T-helper 2 cell (primary cell): ENCODE measurements at regions not wholly inside any gene's neighbourhood (a gene's known extent, or its start where the extent isn't known, plus 50 kb on each side); places are given as distances from the start of the nearest gene placed in this dataset.
"Not testable (repeated sequence)": the region's sequence is repeated elsewhere in the genome, so short reads cannot be mapped to it uniquely, and the experiment has no call there.

Source experiments
- DNase-seq, 5 experiments: peaks; one replicate each; pipeline versions ENCODE4 v3.0.0 to v3.0.0-alpha.2; 2012 to 2022

DNA sequence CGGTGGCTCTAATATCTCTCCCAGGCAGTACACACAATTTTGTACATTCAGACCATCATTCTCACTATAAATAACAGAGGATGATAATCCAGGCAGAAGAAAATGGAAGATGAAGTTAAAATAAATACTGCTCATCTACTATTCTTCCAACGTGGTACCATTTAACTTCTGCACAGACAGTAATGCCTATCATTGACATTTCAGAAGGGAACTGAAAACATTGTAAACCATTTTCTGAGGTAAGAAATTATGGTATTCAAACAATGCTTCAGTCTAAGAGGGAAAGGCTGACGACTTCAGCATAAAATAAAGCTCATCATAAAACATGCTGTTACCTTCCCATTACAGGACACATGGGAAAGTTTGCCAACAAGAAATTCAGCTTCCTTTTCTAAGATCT, 814.4 kb downstream of the NR4A2 start:
- DNase-seq = no peak

- DNase-seq = no peak
Measured at GRCh38 chr2:155517362-155517761, 815.2 kb downstream of the NR4A2 start.

GRCh38 chr2:155513248-155513647, 814.8 kb downstream of the KCNJ3 start:
- DNase-seq = no peak

DNA sequence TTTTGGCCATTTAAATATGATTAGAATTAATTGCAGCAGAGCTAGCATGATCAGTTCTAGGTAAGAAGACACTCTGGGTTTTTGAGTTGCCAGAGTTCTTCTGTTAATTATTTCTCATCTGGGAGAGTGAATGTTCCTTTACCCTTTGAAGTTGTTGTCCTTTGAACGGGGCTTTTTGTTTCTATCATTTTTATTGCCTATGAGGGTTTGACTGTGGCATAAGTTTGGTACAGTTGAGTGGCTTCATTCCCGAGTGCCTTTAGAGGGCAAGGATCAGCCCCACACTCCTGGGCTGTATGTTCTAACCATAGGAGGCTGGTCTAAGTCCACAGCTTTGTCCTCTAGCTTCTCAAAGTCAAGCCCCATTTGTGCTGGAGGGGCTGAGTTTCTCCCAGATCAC, 804.3 kb downstream of the KCNJ3 start:
- no peak for DNase-seq

- no peak for DNase-seq
Measured at GRCh38 chr2:155498106-155498505, 799.6 kb downstream of the KCNJ3 start.

DNA sequence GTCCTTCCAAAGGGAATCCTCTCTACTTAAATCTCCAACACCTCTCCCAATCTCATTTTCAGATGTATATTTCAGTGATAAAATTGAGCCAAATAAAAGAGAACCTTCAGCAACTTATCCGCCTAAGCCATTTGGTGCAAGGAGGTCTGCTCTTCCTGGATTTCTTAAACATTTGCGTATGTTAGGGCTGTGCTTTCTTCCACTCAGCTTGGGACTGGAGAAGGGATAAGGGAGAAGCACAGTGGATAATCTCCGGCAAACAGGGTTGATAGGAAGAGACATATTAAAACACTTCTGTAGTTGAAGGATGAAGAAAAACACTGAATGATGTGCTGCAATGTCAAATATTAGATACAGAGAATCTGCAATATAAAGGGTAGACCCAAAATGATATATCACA, 796.2 kb downstream of the KCNJ3 start:
- no peak for DNase-seq

DNA sequence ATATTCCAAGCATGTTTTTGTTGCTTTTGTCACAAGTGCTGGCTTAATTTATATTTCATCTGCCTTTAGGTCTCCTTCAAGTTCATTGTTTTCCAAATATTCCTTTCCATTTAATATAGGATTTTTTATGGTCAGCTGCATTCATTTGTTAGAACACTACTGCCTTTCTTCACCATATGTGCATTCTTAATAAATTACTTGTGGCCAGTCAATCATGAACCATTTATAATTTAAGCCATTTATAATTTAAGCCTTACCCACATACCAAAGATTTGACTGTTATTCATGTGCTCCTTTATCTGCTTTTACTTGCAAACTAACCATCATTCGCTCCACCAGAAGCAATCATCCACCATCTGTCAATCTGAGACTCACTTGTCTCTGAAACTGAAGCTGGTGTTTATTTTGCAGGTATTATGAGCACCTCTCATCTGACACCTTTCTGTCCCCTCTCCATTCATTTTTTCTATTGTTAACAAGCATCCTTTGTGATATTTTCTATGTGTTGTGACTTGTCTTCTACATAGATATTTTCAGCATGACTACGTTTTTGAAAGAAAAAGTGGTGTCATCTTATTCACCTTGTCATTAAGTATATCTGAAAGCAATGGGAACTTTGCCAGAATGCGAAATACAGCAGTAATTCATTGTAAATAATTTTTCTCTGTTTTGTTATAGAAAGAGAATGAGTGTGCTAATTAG, 786.8 kb downstream of the KCNJ3 start:
- DNase-seq = no peak

GRCh38 chr2:155481141-155481540, 782.6 kb downstream of the KCNJ3 start:
- DNase-seq = no peak

GRCh38 chr2:155472018-155472417, 773.5 kb downstream of the KCNJ3 start:
- DNase-seq = not testable (repeated sequence)

GRCh38 chr2:155456222-155456621, 757.7 kb downstream of the KCNJ3 start:
- DNase-seq = no peak

DNA sequence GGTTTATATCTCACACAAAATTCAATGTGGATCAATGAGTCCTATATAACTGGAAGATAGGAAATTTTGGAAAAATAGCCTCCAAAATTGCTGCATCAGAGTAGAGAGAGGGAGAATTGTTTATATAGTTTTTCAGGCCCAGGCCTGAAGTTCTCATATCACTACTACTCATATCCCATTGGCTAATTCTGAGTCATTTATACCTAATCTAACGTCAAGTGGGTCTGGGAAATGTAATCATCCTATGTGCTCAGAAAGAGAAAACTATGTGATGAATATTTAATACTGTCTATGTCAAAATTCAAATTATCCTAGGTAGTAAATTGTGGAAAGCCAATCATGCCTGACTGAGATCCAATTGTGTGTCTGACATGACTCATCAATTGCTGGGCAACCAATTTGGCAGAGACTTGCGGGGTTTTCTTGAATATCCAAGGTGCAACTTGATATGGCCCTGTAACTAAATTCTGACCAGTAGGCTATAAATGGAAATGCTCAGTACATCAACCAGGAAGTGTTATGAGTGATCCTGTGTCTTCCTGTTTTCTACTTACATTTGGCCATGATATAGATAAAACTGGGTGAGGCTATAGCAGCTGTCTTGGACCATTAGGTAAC, 744.4 kb downstream of the KCNJ3 start:
- DNase-seq = no peak

DNA sequence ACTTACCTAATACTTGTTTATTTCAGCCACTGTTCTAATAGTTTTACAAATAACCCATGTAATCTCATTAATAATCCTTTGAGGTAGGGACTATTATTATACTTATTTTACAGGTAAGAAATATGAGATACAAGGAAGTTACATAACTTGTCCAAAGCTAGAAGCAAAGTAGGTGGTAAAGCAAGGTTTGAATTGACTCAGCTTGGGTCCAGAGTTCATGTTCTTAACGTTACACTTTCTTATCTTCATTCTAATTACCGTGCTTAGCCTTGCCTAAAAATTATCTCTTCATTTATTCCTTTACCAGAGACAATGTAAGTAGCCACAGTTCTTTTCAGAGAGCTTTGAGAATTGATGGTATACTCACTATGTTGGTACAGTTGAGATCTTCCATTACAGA, 743.6 kb downstream of the KCNJ3 start:
- DNase-seq = no peak

- DNase-seq = no peak
Measured at GRCh38 chr2:155431004-155431507, 732.6 kb downstream of the KCNJ3 start.

DNA sequence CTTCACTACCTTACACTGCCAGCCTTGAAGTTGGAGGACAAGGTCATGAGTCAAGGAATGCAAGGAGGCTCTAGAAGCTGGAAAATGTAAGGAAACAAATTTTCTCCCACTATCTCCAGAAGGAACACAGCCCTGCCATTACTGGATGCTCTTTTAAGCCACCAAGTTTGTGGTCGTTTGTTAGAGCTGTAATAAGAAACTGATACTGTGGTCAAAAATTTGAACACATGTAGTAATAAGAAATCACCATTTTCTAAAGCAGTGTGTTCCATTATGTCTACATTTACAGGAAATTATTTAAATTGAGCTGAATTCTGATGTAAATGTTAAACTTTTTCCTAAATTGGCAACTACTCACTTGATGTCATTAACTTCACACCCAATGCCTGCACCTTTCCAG, 729.0 kb downstream of the KCNJ3 start:
- DNase-seq = no peak

- no peak for DNase-seq
Measured at GRCh38 chr2:155424518-155424917, 726.0 kb downstream of the KCNJ3 start.

DNA sequence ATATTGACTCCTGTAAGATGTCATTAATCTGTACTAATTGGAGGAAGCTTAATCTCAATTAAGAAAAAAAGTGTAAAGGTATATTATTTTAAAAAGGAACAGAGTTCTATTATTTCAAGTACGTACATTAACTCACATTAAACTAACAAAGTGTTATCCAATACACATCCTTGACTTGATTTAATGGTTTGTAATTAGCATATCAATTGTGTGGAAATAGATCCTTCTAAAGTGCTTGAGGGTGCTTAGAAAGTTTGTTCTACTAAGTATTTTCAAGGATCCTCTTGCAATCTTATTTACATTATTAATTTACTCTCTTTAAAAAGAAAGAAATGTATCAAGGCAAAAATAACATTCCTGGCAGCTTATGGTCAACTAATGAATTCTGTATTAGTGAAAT, 720.3 kb downstream of the KCNJ3 start:
- no peak for DNase-seq

DNA sequence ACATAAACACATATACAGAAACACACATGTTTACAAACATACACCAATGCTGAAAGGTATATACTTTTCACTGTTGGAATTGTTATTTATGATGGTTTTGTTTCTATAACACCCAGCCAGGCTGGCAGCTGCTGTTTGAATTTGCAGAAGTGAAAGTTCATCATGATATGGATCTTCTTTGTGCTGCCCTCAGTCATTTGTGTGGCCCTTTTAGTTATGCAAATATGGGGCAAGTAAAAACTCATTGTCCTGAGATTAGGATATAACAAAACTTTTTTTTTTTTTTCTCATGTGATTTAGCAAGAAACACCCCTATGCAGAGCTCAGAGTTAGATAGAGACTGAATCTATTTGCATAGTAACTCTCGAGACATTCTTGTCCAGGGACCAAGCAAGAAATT, 714.1 kb downstream of the KCNJ3 start:
- DNase-seq = no peak

GRCh38 chr2:155404433-155405002, 706.0 kb downstream of the KCNJ3 start:
- no peak for DNase-seq

DNA sequence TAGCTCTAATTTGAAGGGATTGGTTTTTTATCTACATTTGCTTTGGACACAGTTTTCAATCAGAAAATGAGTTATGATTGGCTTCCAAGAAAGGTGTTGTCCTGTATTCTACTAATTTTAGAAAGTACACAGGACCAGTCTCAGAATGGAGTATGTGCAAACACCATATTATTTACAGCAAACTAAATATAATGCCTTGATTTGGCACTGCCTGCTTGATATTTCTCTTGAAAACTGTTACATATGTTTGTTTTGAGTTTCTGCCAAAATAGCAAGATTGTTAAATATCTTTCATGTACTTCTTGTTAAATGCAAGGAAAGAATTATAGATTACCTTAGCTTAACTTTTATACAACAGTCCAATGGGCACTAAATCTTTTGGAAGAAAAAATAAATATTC, 694.9 kb downstream of the KCNJ3 start:
- no peak for DNase-seq

- no peak for DNase-seq
Measured at GRCh38 chr2:155391613-155392130, 693.2 kb downstream of the KCNJ3 start.

DNA sequence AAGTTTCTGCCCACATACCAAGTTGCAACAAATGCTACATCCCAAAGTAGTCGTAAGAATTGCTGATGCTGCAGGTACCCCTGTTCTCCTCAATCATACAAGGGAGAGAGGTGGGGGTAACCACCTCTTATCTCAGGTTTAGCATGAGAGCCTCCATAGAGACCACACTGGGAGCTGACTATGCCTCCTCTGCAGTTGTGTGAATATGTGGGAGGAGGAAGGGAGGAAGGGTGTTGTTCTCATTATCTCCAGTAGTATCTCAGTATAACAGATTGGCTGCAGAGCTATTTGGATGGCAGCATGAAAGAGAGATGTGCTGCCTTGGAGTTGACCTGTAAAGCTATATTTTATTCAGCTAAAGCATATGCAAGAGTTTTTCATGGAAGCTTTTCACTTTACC, 690.7 kb downstream of the KCNJ3 start:
- no peak for DNase-seq

- peak in 1 of 5 experiments; percentile 31 for DNase-seq
Measured at GRCh38 chr2:155384555-155385123, 686.1 kb downstream of the KCNJ3 start.

DNA sequence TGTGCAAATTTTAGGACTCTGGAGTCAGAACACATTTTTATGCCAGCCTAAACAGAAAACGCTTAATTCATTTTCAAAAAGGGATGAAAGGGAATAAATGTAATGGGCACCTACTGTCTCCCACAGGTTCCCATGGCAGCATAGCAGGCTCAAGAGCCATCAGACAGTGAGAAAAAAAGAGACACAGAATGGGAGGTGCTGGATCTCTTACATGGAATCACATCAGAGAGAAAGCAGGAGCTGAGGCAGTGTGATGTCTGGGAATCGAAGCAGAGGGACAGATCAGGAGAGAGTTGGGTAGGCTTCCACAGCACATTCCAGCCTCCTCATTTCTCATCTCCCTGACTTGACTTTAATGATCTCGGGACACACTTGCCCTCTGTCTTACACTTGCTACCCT, 684.3 kb downstream of the KCNJ3 start:
- no peak for DNase-seq

- no peak for DNase-seq
Measured at GRCh38 chr2:155381436-155381835, 682.9 kb downstream of the KCNJ3 start.
